ENCODE measurements at regions not wholly inside any gene's neighbourhood (a gene's known extent, or its start where the extent isn't known, plus 50 kb on each side); places are given as distances from the start of the nearest gene placed in this dataset.

- TF ChIP-seq CTCF (IDR thresholded peaks at IDR 0.05) (no peak), POLR2AphosphoS5 (IDR thresholded peaks at IDR 0.05) (no peak), POLR2A (IDR thresholded peaks at IDR 0.05) (no peak)
These were observed 145.1 kb upstream of the SLC1A4 start for GRCh38 chr2:64844087-64844486.
